Suppressor macrophage treated with lipopolysaccharide for 1 hour (primary cell): ENCODE measurements at regions not wholly inside any gene's neighbourhood (a gene's known extent, or its start where the extent isn't known, plus 50 kb on each side); places are given as distances from the start of the nearest gene placed in this dataset.

Experiments used
- DNase-seq, 3 donors: peaks; one replicate each; pipeline ENCODE4 v3.0.0-alpha.2; 2020 to 2022

- DNase-seq: no peak
Observed at GRCh38 chr1:170219163-170219562, 73.4 kb downstream of the NTMT2 start.

GRCh38 chr1:170221031-170221430 is 75.3 kb downstream of the NTMT2 start:
- peak in 1 of 3 donors; percentile 10 for DNase-seq

GRCh38 chr1:170221495-170221894 is 75.7 kb downstream of the NTMT2 start:
- no peak for DNase-seq

GRCh38 chr1:170224469-170224868 is 78.7 kb downstream of the NTMT2 start:
- DNase-seq: no peak

GRCh38 chr1:170225781-170226530 is 80.2 kb downstream of the NTMT2 start:
- no peak for DNase-seq

GRCh38 chr1:170226767-170227166 is 81.0 kb downstream of the NTMT2 start:
- no peak for DNase-seq

GRCh38 chr1:170230323-170230722 is 84.6 kb downstream of the NTMT2 start:
- DNase-seq: no peak

- DNase-seq: no peak
Observed at GRCh38 chr1:170231662-170232061, 85.9 kb downstream of the NTMT2 start.

GRCh38 chr1:170238704-170239391 is 93.1 kb downstream of the NTMT2 start:
- no peak for DNase-seq

GRCh38 chr1:170239445-170239844 is 93.7 kb downstream of the NTMT2 start:
- no peak for DNase-seq

- no peak for DNase-seq
Observed at GRCh38 chr1:170240409-170240808, 94.7 kb downstream of the NTMT2 start.

GRCh38 chr1:170241266-170241851 is 95.6 kb downstream of the NTMT2 start:
- no peak for DNase-seq

GRCh38 chr1:170247751-170248521 is 102.2 kb downstream of the NTMT2 start:
- DNase-seq: no peak

- DNase-seq: no peak
Observed at GRCh38 chr1:170250531-170251276, 104.9 kb downstream of the NTMT2 start.

- DNase-seq: no peak
Observed at GRCh38 chr1:170252851-170253579, 107.3 kb downstream of the NTMT2 start.

- no peak for DNase-seq
Observed at GRCh38 chr1:170254371-170254770, 108.6 kb downstream of the NTMT2 start.

- no peak for DNase-seq
Observed at GRCh38 chr1:170261669-170262068, 115.9 kb downstream of the NTMT2 start.

GRCh38 chr1:170262276-170262939 is 116.6 kb downstream of the NTMT2 start:
- DNase-seq: no peak

- DNase-seq: no peak
Observed at GRCh38 chr1:170265234-170265633, 119.5 kb downstream of the NTMT2 start.

GRCh38 chr1:170267317-170267716 is 121.6 kb downstream of the NTMT2 start:
- no peak for DNase-seq
